ENCODE measurements at regions not wholly inside any gene's neighbourhood (a gene's known extent, or its start where the extent isn't known, plus 50 kb on each side); places are given as distances from the start of the nearest gene placed in this dataset.

DNA sequence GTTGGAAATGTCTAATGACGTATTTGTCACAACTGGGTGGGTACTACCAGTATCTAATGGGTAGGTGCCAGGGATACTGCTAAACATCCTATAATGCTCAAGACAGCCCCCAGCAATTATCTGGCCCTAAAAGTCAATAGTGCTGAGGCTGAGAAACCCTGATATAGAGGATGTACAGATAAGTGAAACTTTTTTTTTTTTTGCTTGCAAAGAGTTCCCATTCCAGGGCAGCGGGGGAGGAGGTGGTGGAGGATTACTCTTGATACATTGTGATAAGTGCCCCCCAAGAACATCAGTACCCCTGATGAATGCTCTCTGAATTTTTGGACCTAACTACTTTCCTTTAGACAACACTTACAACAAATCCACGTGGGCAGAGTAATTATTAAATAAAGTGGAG lies 329.7 kb upstream of the SPRED2 start:
- TF ChIP-seq, protein P1, sequence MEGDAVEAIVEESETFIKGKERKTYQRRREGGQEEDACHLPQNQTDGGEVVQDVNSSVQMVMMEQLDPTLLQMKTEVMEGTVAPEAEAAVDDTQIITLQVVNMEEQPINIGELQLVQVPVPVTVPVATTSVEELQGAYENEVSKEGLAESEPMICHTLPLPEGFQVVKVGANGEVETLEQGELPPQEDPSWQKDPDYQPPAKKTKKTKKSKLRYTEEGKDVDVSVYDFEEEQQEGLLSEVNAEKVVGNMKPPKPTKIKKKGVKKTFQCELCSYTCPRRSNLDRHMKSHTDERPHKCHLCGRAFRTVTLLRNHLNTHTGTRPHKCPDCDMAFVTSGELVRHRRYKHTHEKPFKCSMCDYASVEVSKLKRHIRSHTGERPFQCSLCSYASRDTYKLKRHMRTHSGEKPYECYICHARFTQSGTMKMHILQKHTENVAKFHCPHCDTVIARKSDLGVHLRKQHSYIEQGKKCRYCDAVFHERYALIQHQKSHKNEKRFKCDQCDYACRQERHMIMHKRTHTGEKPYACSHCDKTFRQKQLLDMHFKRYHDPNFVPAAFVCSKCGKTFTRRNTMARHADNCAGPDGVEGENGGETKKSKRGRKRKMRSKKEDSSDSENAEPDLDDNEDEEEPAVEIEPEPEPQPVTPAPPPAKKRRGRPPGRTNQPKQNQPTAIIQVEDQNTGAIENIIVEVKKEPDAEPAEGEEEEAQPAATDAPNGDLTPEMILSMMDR (IDR thresholded peaks at IDR 0.05) = no peak
- no peak for TF ChIP-seq POLR2A (IDR thresholded peaks at IDR 0.05)
